Stimulated activated CD4-positive, alpha-beta T cell treated with anti-CD3 and anti-CD28 coated beads, Interleukin-2, amount 100 ng/mL, for 24 hours (primary cell): ENCODE measurements at regions not wholly inside any gene's neighbourhood (a gene's known extent, or its start where the extent isn't known, plus 50 kb on each side); places are given as distances from the start of the nearest gene placed in this dataset.

ENCODE experiments used
- DNase-seq, 2 donors: peaks; one replicate each; pipeline ENCODE4 v3.0.0-alpha.2; 2020

DNA sequence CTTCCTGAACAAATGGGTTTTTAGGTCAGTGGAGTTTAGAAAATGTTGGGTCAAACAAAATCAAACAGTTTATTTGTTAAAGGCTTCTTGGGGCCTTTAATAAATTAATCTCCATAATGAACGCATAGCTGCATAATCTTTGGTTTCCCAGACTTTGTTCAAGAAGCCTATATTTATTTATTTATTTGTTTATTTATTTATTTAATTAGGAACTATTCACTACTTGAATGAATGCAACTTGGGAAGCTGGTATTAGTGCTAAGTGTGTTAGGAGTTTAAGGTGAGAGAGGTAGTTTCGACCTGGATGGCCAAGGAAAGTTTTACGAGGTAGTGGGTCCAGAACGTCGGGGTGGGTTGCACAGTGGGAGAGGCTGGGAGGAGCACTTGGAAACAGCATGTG, 281.9 kb upstream of the C2CD4B start:
- DNase-seq = no peak

DNA sequence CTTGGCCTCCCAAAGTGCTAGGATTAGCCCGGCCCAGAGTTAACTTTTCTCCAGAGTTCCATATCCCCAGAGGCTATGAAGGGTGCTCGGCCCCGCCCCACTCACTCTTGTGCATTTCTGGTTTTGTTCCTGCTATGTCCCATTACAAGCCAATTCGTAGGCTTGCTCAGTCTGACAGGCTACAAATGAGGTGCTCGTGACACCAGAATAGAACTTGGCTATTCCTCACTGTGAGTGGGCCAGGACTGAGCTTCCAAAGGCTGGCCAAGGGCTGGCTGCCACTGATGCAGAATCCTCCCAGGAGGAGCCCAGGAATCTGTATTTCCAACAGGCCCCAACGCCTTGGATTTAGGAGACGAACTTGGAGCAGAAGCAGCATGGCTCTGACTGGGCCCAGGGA, 282.7 kb upstream of the C2CD4B start:
- DNase-seq = no peak

DNA sequence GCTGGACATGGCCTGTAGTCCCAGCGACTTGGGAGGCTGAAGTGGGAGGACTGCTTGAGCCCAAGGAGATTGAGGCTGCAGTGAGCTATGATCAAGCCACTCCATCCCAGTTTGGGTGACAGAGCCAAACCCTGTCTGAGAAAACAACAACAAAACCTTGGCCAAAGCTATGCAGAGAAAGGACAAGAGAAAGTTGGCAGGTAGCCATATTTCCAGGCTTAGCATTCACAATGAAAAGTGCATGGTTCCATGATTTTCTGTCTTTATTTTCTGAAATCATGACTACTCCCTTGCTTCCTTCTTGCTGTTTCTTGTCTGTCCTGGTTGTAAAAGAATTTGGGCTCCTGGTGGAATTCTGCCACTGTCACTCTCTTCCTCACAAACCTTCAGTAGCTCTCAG, 284.6 kb upstream of the C2CD4B start:
- DNase-seq = no peak

DNA sequence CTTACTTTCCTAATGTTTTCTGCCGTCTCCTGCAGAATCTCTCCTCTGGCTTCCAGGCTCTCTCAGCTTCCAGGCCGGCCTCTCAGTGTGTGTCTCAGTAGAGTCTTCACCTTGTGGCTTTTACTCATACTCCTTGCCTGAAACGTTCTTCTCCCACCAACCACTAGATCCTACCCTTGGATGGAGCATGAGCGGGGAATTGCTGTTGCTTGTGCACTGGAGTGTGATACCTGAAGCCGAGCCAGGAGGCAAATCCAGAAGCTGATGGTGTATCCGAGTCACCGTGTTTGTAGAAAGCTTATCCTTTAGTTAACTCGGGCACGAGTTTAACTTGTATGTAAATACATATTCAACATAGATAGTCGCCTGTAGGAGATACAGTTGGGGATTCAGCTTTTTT, 285.0 kb upstream of the C2CD4B start:
- no peak for DNase-seq

DNA sequence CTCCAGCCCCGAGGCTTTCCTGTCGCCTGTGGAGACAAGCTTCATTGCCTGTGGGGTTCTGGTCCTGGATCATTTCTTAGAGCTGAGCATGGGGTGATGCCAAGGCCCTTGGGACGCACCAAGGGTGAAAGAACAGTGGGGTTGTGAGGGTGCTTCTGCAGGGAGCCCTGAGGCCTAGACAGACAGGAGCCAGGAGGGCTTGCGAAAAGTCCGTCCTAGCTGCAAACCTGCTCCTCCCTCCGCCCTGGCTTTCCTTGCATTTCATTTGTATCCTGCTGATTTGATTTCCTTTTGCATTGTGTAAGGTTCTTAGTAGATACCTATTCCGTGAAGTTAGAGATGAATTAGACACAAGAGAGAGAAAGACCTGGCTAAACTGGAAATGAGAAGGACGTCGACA, 286.9 kb upstream of the C2CD4B start:
- no peak for DNase-seq

DNA sequence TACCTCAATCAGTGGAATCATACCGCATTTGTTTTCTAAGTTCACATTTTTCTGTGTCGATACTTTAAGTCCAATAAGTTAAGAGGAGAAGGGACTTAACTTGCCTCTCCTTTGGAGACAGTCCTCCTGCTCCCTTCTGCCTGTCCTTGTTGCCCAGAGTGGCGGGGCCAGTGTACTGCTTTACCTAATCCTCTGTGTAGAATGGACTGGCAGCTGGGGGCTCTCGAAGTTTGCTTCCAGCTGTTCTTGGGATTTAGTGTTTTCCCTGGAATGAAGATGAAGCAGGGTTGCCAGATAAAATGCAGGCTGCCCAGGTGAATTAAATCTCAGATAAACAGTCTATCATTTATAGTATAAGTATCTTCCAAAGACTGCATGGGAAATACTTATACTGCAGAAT, 287.6 kb upstream of the C2CD4B start:
- DNase-seq = no peak

DNA sequence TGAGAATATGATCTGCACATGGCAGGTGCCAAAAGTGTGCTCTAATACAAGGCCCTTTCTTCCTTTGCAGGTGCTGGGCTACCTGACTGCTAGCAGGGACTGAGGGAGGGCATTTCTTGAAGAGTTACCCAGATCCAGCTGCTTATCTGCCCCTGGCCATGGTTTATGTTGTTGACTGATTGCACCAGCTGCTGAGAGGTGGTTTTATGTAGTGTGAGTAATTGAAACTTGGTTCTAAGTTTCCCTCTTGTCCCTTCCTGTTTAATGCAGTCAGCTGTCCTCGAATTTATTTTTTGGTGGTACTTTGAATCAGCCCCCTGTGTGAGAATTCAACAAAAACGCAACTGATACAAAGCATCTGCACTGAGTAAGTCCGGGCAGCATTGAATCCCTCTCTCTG, 288.3 kb upstream of the C2CD4B start:
- no peak for DNase-seq

DNA sequence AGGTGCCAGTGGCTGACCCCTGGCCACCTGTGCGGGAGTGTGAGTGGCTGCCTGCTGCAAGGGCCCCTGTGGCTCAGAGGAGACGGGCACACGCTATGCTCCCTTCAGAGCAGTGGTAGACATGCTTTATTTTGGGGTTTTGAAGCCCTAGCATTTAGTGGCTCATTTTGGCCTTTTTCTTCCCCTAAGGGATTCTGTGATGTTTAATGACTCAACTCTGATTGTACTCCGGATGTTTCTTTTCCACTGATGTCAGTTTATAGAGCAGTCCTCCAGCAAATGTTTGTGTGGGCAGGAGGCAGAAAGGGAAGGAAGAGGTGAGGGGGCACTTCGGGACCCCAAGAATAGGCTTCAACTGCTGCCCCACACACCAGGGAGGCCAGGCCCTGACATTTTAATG, 288.9 kb upstream of the C2CD4B start:
- DNase-seq = no peak

DNA sequence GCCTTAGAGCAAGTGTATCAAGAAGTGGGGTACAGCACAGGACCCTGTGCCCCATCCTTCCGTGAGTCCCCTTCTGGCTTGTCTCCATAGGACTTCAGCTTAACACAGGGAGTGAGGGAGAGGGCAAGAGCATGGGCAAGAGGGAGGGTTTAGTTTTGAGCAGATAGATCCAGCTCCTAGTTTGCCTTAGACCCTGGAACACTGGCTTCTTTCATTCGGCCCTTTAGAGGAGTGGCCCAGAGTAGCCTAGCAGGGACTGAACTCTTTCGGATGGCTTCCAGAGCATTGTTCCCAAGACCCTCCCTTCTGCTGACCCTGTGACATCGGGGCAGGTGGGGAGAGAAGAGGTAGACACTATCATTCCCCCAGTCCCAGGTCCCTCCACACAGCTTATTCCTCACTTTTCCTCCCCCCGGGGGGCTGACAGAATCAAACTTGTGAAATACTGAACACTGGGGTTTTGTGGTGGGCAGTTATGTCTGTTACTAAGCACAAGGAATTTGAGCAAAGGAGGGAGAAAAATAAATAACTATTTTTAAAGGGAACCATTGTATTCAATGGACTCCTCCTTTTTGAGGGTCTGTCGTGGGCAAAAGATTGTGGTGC, 289.6 kb upstream of the C2CD4B start:
- DNase-seq = no peak

DNA sequence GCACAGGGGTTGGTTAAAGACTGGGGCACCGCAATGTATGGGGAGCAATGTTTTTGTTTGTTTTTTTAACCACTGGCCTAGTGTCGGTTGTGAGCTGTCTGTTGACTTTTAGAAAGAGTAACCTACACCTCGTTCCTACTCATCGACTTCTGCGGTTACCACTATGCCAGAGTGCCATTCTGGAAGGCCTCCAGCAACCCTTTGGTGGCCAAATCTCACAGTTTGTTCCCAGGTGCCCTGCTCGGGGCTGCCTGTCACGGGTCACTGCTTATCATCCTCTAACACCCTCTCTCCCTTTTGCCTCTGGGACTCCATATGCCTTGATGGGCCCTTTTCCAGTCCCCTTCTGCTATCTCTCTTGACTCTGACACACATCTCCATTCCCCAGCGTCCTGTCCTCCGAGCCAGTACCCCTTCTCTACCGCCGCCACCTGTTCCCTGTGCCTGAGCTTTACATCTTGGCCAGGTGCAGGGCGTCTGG, 290.4 kb upstream of the C2CD4B start:
- DNase-seq = no peak

DNA sequence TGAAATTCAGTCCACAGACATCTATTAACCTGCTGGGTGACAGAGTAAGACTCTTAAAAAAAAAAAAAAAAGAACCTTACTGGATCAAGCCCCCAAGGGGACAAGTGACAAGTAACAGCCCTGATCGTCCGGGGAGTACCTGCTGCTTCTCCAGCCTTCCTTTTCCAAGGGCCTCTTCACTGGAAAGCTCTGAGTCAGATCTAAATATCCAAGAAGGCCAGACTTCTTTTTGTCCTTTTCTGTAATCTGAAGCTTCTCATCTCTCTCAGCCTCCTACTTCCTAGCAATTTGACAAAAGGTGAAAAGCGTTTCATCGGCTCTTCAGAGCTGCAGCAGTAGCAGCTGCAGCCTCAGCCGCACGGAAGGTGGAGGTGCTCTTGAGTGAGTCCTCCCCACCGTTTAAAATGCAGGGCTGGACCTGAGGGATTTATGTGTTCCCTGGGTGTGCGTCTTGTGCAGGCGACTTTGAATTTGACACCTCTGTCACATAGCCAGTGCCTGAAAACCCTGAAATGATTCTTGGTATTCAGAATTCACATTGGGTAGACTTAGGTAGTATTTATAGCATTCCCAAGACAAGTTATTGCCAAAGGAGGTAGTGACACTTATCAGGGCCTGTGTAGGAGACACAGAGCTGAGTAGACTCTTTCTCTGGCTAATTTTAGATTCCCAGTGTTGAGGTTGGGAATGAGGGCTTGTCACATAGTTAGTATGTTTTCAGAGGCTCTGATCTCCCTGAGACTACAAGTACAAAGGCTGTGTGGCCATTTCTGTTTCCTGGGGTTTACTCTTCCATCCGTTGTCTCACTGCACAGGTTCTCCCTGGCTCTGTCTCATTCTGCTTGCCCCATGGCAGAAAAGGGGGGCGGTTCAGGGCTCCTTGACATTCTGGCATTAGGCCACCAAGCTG, 291.2 kb upstream of the C2CD4B start:
- DNase-seq = no peak

DNA sequence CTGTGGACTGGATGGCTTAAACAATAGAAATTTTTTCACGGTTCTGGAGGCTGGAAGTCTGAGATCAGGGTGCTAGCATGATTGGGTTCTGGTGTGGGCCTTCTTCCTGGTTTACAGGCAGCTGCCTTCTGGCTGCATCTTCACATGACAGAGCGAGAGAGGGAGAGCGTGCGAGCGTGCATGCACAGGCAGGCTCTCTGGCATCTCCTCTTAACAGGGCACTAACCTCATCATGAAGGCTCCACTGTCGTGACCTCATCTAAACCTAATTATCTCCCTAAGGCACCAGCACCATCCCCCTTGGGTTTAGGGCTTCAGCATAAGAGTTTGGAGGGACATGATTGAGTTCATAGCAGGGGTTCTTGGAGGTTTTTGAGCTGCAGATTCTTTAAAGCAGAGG, 292.0 kb upstream of the C2CD4B start:
- DNase-seq = no peak

DNA sequence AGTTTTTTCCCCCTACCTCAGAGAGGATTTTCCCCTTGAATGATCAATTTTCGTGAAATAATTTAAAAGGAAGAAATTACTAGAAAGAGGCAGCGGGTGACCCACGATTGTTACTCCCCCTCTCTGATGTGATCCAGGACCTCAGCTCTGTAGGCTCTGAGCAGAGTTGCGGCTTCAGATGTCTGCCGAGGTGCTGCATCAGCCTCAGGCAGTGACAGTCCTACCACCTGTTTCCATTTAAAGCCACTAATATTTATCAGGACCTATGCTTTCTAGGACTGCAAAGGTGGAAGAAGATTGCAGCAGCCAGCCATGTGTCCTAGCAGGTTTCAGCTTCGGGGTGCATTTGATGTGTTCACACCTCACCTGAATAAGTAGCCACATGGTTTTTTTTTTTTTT, 294.8 kb upstream of the C2CD4B start:
- DNase-seq = no peak

DNA sequence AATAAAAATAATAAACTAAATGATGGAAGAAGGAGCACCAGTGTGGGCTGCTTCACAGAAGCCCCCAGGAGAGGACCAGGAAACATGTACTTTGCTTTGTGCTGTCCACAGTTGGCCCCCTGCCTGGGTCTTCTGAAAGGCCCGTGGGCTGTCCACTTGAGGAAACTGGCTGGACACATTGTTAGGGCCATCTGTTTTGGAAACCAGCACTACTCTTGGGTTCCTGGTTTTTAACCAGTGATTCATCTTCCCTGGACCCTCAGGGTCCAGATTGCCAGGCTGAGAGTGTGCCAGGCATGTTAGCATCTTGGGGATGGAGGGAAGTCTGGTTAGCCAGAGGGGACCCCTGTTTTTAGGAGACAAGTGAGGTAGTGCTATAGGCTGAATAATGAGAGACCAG, 297.2 kb upstream of the C2CD4B start:
- DNase-seq = no peak

DNA sequence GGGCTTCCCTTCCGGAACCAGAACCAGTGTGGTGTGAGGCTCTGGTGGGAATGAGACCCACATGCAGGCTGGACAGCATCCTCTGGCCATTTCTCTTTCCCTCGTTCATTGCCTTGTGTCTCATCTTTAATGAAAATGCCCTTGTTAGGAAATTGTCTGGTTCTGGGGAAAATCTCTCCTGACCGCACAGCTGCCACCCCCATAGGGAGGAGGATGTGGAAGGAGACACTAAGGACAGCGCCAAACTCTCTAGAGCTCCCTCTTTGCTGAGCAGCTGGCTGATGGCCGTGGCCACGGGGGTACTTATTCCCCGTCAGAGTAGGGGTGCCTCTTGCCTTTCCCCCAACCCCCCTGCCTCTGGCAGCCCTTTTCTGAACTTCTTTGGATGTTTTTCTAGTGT, 297.6 kb upstream of the C2CD4B start:
- DNase-seq = no peak

DNA sequence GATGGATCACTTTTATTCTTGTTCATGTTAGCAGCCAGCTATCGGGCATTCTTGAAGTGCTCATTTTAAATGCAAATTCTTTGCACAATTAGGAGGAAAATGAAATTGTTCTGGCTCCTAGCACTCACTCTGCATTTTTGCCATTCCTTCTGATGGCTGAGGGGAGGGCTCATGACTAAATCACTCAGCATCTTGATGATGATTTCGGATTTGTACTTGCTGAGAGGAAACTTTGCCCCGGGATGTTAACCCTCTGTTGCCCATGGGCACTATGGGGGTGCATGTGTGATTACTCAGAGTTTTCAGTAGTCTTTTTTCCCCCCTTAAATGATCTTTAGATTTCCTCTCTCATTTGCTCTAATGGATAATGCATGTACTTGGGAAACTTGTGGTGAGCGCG, 299.6 kb upstream of the C2CD4B start:
- DNase-seq = no peak

DNA sequence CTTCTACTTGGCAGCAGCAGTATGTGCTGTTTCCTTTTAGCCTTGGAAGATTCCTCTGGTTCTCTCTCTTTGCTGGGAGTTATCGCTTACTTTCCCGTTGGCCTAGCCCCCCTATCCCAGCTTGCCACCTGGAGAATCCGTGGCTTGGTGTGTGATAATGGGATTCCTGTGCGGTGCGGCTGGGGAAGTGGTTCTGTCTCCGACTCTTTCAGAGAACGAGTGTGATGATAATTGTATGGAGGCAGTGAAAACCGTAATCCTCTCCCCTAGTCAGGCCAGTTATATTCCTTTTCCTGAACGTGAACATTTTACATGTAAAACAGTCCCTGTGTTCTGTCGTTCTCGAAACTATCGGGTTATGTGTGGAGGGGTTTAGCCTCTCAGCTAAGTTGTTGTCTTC, 300.1 kb upstream of the C2CD4B start:
- no peak for DNase-seq

DNA sequence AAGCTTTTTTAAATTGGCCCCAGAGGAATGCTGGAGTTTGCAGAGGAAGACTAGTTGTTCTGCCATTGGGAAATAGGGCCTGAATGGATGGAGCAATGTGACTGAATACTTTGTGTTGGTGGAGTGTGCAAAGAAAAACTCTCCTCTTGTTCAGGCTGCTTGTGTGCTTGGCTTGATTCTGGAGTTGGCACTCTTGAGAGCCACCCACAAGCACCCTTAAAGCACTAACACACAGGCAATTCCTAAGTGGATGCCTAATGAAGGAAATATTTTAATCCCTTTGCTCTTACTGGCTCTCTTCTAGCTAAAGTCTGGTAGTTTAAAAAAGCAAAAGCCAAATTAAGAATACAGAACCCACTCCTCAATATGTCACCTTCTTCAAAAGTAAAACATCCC, 304.4 kb upstream of the C2CD4B start:
- no peak for DNase-seq

DNA sequence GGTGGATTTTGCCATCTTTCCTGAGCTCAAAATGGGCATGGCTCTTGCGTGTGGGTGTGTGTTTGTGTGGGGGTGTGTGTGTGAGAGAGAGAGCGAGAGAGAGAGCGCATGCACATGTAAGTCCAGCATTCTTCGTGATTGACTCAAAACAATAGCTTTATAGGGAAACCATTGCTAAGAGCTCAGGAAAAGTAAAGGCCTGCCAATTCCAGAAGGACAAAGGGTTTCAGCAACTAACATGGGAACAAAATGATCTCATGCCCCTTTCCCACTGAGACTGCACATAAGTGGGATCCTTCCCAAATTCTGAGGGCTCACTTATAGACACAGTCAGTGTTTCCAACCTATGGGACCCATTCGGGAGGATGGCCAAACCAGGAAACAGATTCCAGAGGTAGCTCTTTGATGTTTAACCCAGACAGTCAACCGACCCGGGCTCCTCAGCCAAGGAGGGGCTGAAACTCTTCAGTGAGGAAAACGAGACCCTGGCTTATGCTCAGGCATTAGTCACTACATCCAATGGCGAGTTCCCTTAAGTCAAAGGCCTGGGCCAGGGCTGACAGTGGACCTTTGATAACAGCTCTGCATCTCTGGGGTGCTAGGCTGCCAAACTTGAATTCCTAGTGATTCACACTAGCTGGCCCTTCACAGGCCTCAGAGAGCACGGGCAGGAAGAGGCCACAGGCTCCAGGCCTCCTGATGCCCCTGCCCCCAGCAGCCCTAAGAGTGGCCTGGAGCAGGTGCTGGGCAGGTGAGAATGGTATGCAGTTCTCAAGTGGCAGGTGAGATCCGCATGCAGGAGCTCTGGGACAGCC, 305.0 kb upstream of the C2CD4B start:
- DNase-seq = no peak

DNA sequence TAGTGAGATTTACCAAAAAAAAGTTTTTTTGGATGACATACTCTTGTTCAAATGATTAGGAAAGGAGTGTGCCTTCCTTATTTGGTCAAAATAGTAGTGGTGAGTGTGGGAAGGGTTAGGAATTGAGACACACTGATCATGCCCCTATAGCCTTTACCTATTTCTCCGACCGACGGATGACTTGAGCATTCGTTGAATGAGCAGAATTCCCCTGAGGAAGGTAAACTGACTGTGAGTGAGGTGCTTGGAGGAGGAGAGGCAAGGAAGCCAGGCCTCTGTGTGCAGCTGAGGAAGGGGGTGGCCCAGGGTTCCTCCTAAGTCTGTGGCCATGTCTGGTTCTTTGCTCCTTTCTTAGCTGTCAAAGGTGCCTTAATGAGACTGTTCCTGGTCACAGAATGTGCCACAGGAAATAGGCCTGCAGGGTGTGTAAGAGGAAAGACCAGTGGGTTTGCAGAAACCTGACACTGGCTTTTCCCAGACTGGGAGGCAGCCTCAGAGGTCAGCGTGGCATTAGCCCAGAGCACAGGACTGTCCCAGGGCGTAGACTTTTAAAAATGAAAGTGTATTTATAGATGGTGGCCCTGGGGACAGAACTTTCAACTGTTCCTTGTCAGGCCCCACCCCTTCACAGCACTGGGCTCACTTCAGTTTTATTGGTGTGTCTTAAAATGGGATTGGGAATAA, 307.7 kb upstream of the C2CD4B start:
- DNase-seq = no peak

DNA sequence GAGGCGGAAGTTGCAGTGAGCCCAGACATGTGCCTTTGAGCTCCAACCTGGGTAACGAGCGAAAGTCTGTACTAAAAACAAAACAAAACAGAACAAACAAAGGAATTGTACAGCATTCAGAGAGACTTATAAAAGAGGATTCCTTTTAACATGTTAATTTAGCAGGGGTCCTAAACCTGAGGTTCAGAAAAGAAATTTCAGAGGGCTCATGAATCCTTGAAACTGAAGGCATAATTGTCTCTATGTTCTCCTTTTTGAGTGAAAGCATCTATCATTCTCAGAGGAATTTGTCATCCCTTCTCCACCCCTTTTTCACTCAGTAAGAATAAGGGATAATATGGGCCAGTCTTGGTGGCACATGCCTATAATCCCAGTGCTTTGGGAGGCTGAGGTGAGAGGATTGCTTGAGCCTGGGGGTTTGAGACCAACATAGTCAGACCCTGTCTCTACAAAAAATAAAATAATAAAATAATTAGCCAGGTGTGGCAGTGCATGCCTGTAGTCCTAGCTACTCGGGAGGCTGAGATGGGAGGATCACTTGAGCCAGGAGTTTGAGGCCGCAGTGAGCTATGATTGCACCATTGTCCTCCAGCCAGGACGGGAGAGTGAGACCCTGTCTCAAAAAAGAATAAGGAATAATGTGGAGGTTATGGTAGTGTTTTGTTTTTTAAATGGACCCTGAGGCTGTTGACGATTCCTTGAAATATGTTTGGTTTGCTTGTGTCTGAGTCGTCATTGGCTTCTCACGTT, 309.1 kb upstream of the C2CD4B start:
- DNase-seq = no peak

DNA sequence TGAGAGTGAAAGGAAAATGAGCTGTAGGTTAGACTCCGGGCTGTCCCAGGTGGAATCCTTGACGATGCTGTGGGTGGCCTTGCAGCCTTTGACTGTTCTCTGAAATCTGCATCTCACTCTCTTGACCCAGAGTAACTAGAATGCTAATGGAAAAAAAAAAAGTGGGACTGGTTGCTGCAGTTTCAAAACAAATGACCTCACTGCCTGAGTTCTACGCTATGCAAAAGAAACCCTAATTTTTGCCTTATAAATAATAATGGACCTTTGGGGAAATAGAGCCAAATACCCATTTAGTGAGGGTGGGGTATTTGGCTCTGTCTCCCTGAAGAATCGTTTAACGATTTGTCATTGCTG, 309.7 kb upstream of the C2CD4B start:
- DNase-seq = no peak

DNA sequence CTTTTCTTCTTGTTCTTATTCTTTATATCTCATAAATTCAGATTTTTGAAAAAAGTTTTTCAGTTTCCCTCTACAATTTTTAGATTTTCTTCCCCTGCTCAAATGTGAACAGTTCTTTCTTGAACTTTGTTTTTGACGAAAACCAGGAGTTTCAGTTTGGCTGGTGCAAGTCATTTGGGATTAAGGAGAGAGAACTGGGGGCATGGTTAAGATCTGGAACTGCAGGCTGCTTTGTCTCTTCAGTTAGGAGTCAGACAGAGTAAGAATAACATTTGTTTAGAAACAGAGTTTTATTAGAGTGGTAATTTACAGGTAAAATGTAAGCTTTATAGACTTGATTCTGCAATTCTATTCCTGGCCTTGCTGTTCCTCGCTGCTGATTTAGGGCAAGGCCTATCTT, 310.5 kb upstream of the C2CD4B start:
- DNase-seq = no peak
